ENCODE measurements at regions not wholly inside any gene's neighbourhood (a gene's known extent, or its start where the extent isn't known, plus 50 kb on each side); places are given as distances from the start of the nearest gene placed in this dataset.

GRCh38 chr9:8237096-8237495, 437.5 kb upstream of the DMAC1 start:
- no peak overlapping the region for H2AFZ ChIP-seq (ENCODE audit: insufficient read depth, low read depth, low read length, poor library complexity, severe bottlenecking)
- no peaks in the 10 kb centered on the region for H3K27me3 ChIP-seq (ENCODE audit: control insufficient read depth in 2 of 2, insufficient read depth in 2 of 2, low read length in 2 of 2)
- H3K4me1 Mint-ChIP-seq, result no peaks in the 10 kb centered on the region
- no peaks in the 10 kb centered on the region for H3K79me2 ChIP-seq (ENCODE audit: insufficient read depth, low read length)
- no peak for TF ChIP-seq CTCF (IDR thresholded peaks at IDR 0.05)
- no peak overlapping the region for H3K9ac ChIP-seq (ENCODE audit: insufficient read depth, low read length, poor library complexity, severe bottlenecking)
- no peaks in the 10 kb centered on the region for H3K9me3 ChIP-seq (replicated peaks in 1 of 2; ENCODE audit: control insufficient read depth in 1 of 2, insufficient read depth in 1 of 2, low read length in 2 of 2)
- H3K36me3 ChIP-seq (replicated peaks in 1 of 2; ENCODE audit: control insufficient read depth in 1 of 2, insufficient read depth in 2 of 2, low read length in 2 of 2), result no peaks in the 10 kb centered on the region
- H3K27ac ChIP-seq (ENCODE audit: low read depth in 1 of 2, low read length in 2 of 2), result no peak overlapping the region
- H3K4me1 ChIP-seq (ENCODE audit: control insufficient read depth in 1 of 2, insufficient read depth in 2 of 2, low read length in 2 of 2), result no peaks in the 10 kb centered on the region
- DNase-seq, result no peak
- H3K27ac Mint-ChIP-seq, result no peak overlapping the region
- no peak overlapping the region for H3K4me3 Mint-ChIP-seq
- no peak overlapping the region for H3K4me2 ChIP-seq (replicated peaks; ENCODE audit: extremely low read depth, low read length, poor library complexity, severe bottlenecking)
- peaks cover 0 to 9% (median 2%) of the 10 kb centered on the region in 7 donors for H3K9me3 Mint-ChIP-seq
- no peaks in the 10 kb centered on the region for H4K20me1 ChIP-seq (ENCODE audit: insufficient read depth, low read length)
- WGBS (ENCODE audit: insufficient coverage), result no CpG with 5 or more reads among the region's 2 CpGs
- intact Hi-C loops (cut with micrococcal nuclease), result no loop called here
- no peaks in the 10 kb centered on the region for H3K36me3 Mint-ChIP-seq
- no peak overlapping the region for H3K4me3 ChIP-seq (replicated peaks in 1 of 3; ENCODE audit: low read depth in 2 of 3, low read length in 3 of 3)
- H3K27me3 Mint-ChIP-seq (ENCODE audit: low read depth in 3 of 3), result peaks cover 0 to 5% (median 0%) of the 10 kb centered on the region in 3 donors

- Mint-ChIP-seq H3K4me1 (no peaks in the 10 kb centered on the region), H3K4me3 (no peak overlapping the region), H3K27ac (no peak overlapping the region), H3K9me3 (peaks cover 0 to 9% (median 2%) of the 10 kb centered on the region in 7 donors), H3K36me3 (no peaks in the 10 kb centered on the region), H3K27me3 (ENCODE audit: low read depth in 3 of 3) (peaks cover 0 to 2% (median 0%) of the 10 kb centered on the region in 3 donors)
- DNase-seq, result no peak
- no peak overlapping the region for H2AFZ ChIP-seq (ENCODE audit: insufficient read depth, low read depth, low read length, poor library complexity, severe bottlenecking)
- no peak overlapping the region for H3K4me3 ChIP-seq (replicated peaks in 1 of 3; ENCODE audit: low read depth in 2 of 3, low read length in 3 of 3)
- no peak for TF ChIP-seq CTCF (IDR thresholded peaks at IDR 0.05)
- no peak overlapping the region for H3K9ac ChIP-seq (ENCODE audit: insufficient read depth, low read length, poor library complexity, severe bottlenecking)
- no peaks in the 10 kb centered on the region for H3K36me3 ChIP-seq (replicated peaks in 1 of 2; ENCODE audit: control insufficient read depth in 1 of 2, insufficient read depth in 2 of 2, low read length in 2 of 2)
- H3K4me1 ChIP-seq (ENCODE audit: control insufficient read depth in 1 of 2, insufficient read depth in 2 of 2, low read length in 2 of 2), result no peaks in the 10 kb centered on the region
- no peaks in the 10 kb centered on the region for H3K9me3 ChIP-seq (replicated peaks in 1 of 2; ENCODE audit: control insufficient read depth in 1 of 2, insufficient read depth in 1 of 2, low read length in 2 of 2)
- intact Hi-C loops (cut with micrococcal nuclease), result no loop called here
- no peaks in the 10 kb centered on the region for H3K79me2 ChIP-seq (ENCODE audit: insufficient read depth, low read length)
- H4K20me1 ChIP-seq (ENCODE audit: insufficient read depth, low read length), result no peaks in the 10 kb centered on the region
- H3K27ac ChIP-seq (ENCODE audit: low read depth in 1 of 2, low read length in 2 of 2), result no peak overlapping the region
- no peaks in the 10 kb centered on the region for H3K27me3 ChIP-seq (ENCODE audit: control insufficient read depth in 2 of 2, insufficient read depth in 2 of 2, low read length in 2 of 2)
- H3K4me2 ChIP-seq (replicated peaks; ENCODE audit: extremely low read depth, low read length, poor library complexity, severe bottlenecking), result no peak overlapping the region
Observed at GRCh38 chr9:8235489-8235888, 435.9 kb upstream of the DMAC1 start.
